HepG2 (cell line): ENCODE measurements at regions not wholly inside any gene's neighbourhood (a gene's known extent, or its start where the extent isn't known, plus 50 kb on each side); places are given as distances from the start of the nearest gene placed in this dataset.

Source experiments
- ATAC-seq: fragments of 200-7000 bp; cut with Tn5 transposase; 3 replicates; pipeline ENCODE4 v1.9.1; 2020; ENCODE audit warnings: mild to moderate bottlenecking, moderate library complexity
- BruUV-seq: library from RNA; stranded (reverse); fragments of 400-500 nt; replicated peaks from 2 replicates; lab custom pipeline; 2021; lab: Mats Ljungman, UMichigan
- CTCF ChIA-PET: fragments of 300-600 bp; formaldehyde crosslinking; extraction: SDS; loops from one replicate; lab custom pipeline; 2021; ENCODE audit warnings: low total read pairs, inconsistent platforms, low intra/inter-chr PET ratio; lab: Yijun Ruan, JAX
- POLR2A ChIA-PET: fragments of 350-600 bp; sonication (Branson Sonifier 250); formaldehyde crosslinking; loops from one replicate; lab custom pipeline; 2020; ENCODE audit warnings: antibody characterized with exemption, inconsistent platforms; lab: Yijun Ruan, JAX
- DNase-seq: peaks from one replicate; pipeline ENCODE4 v3.0.0-alpha.2; 2015; ENCODE audit warnings: low spot score
- FAIRE-seq: peaks from 3 replicates; lab custom pipeline; 2011; peaks lifted over from hg19 to GRCh38; lab: Jason Lieb, UNC
- H2AFZ ChIP-seq: one replicate; pipeline ENCODE4 v1.6.1; 2011; ENCODE audit warnings: low read length, inconsistent platforms
- H3K27ac ChIP-seq: fragments of 300-600 bp; 3 replicates; pipeline ENCODE4 v1.8.0; 2011; ENCODE audit warnings: mixed run types, mild to moderate bottlenecking, mixed read lengths, low read length, inconsistent platforms; ENCODE audit not compliant: insufficient read depth; ENCODE audit errors: extremely low read length
- H3K27me3 ChIP-seq, 2 experiments: fragments of 200-600 bp in 1 of 2; 2 replicates in 1 of 2; 3 replicates in 1 of 2; pipeline versions ENCODE4 v1.6.0 to v1.8.0; 2011; ENCODE audit warnings: low read length in 2 of 2, mild to moderate bottlenecking in 2 of 2, moderate library complexity in 2 of 2, inconsistent platforms in 1 of 2; ENCODE audit not compliant: insufficient read depth in 2 of 2, control insufficient read depth in 1 of 2
- H3K36me3 ChIP-seq, 2 experiments: fragments of 200-600 bp in 1 of 2; replicated peaks in 1 of 2; 2 replicates in 1 of 2; 3 replicates in 1 of 2; pipeline versions ENCODE4 v1.5.1 to v1.8.0; 2011; ENCODE audit warnings: low read length in 2 of 2, inconsistent platforms in 1 of 2; ENCODE audit not compliant: insufficient read depth in 2 of 2, control insufficient read depth in 1 of 2
- H3K4me1 ChIP-seq: 2 replicates; pipeline ENCODE4 v1.5.1; 2012; ENCODE audit warnings: low read length, inconsistent platforms; ENCODE audit not compliant: insufficient read depth
- H3K4me2 ChIP-seq: 2 replicates; pipeline ENCODE4 v1.6.0; 2011; ENCODE audit warnings: low read depth, low read length, inconsistent platforms
- H3K4me3 ChIP-seq, 3 experiments: fragments of 200-600 bp in 1 of 3; sonication (generic), shearing (Covaris generic) in 1 of 3; replicated peaks in 1 of 3; 2 replicates each; pipeline ENCODE4 v1.5.1; 2011 to 2016; ENCODE audit warnings: low read length in 3 of 3, inconsistent platforms in 2 of 3, low read depth in 2 of 3, mild to moderate bottlenecking in 2 of 3, control low read depth in 1 of 3, mixed read lengths in 1 of 3; ENCODE audit not compliant: insufficient read depth in 1 of 3
- H3K79me2 ChIP-seq: one replicate; pipeline ENCODE4 v1.6.1; 2011; ENCODE audit warnings: low read length, inconsistent platforms; ENCODE audit not compliant: insufficient read depth
- H3K9ac ChIP-seq: 2 replicates; pipeline ENCODE4 v1.6.0; 2011; ENCODE audit warnings: mild to moderate bottlenecking, low read depth, low read length, inconsistent platforms; ENCODE audit not compliant: insufficient read depth
- H3K9me3 ChIP-seq: 2 replicates; pipeline ENCODE4 v1.5.1; 2012; ENCODE audit warnings: mild to moderate bottlenecking, low read length
- H4K20me1 ChIP-seq: 2 replicates; pipeline ENCODE4 v1.6.0; 2011; ENCODE audit warnings: inconsistent platforms, mild to moderate bottlenecking, low read length, moderate library complexity; ENCODE audit not compliant: insufficient read depth
- HIVEP1 ChIP-seq: sonication (generic); formaldehyde crosslinking; IDR thresholded peaks from 2 replicates; pipeline ENCODE4 v1.4.0; 2020; ENCODE audit warnings: mild to moderate bottlenecking, missing genetic modification reagents
- HNF4G ChIP-seq, 2 experiments: sonication (generic) in 1 of 2; formaldehyde crosslinking in 1 of 2; IDR thresholded peaks; 2 replicates each; pipeline versions ENCODE4 v1.4.0 to v1.6.1; 2011 to 2020; ENCODE audit warnings: borderline replicate concordance in 2 of 2, low read depth in 2 of 2, mild to moderate bottlenecking in 2 of 2, low read length in 1 of 2, missing genetic modification reagents in 1 of 2, moderate library complexity in 1 of 2
- IRX3 ChIP-seq: sonication (generic); formaldehyde crosslinking; IDR thresholded peaks from 2 replicates; pipeline ENCODE4 v1.8.1; 2023; ENCODE audit warnings: mild to moderate bottlenecking, low read depth, missing genetic modification reagents, borderline replicate concordance
- KLF16 ChIP-seq, 2 experiments: sonication (generic) in 1 of 2; formaldehyde crosslinking in 1 of 2; IDR thresholded peaks; 2 replicates each; pipeline versions ENCODE4 v1.6.1 to v1.8.0; 2016 to 2023; ENCODE audit warnings: missing genetic modification reagents in 2 of 2, missing compliant biosample characterization in 1 of 2
- PITX1 ChIP-seq: sonication (generic); formaldehyde crosslinking; IDR thresholded peaks from 2 replicates; pipeline ENCODE4 v1.5.1; 2020; ENCODE audit warnings: mild to moderate bottlenecking, missing genetic modification reagents
- RBM22 ChIP-seq: fragments of 200-400 bp; formaldehyde crosslinking; optimal IDR thresholded peaks from 2 replicates; pipeline ENCODE3; 2017; ENCODE audit warnings: mild to moderate bottlenecking, low read length, moderate library complexity
- SMARCE1 ChIP-seq: fragments of 450-650 bp; IDR thresholded peaks from 2 replicates; pipeline ENCODE4 v1.6.1; 2017; ENCODE audit warnings: borderline replicate concordance
- SNRNP70 ChIP-seq: fragments of 200-400 bp; formaldehyde crosslinking; IDR thresholded peaks from 2 replicates; pipeline ENCODE4 v1.6.1; 2017; ENCODE audit warnings: mild to moderate bottlenecking, low read depth, low read length, moderate library complexity
- SRSF4 ChIP-seq: fragments of 200-400 bp; formaldehyde crosslinking; IDR thresholded peaks from one replicate; pipeline ENCODE4 v1.6.1; 2018; ENCODE audit warnings: mild to moderate bottlenecking, low read depth, low read length, moderate library complexity; ENCODE audit not compliant: poor library complexity, severe bottlenecking
- TCF7L2 ChIP-seq: IDR thresholded peaks from 2 replicates; pipeline ENCODE4 v1.6.1; 2011; ENCODE audit warnings: mild to moderate bottlenecking, low read depth, low read length, moderate library complexity
- ZBTB21 ChIP-seq: sonication (generic); formaldehyde crosslinking; IDR thresholded peaks from 2 replicates; pipeline ENCODE4 v1.4.0; 2020; ENCODE audit warnings: missing genetic modification reagents
- ZGPAT ChIP-seq: IDR thresholded peaks from 2 replicates; pipeline ENCODE4 v1.6.1; 2016; ENCODE audit warnings: mild to moderate bottlenecking
- ZNF326 ChIP-seq: sonication (generic); formaldehyde crosslinking; IDR thresholded peaks from 2 replicates; pipeline ENCODE4 v1.4.0; 2020; ENCODE audit warnings: missing genetic modification reagents, borderline replicate concordance
- ZNF629 ChIP-seq: sonication (generic); formaldehyde crosslinking; conservative IDR thresholded peaks from 2 replicates; pipeline ENCODE4 v1.5.0; 2020; ENCODE audit warnings: missing genetic modification reagents
- WGBS: methylation state at CpG from one replicate; pipeline ENCODE4 v1.1.6; 2017; ENCODE audit warnings: low lambda C conversion rate; 5-methylcytosine and 5-hydroxymethylcytosine counted together
- in situ Hi-C: cut with HindIII; loops from 2 replicates; pipeline ENCODE4 v1.10.0; 2017; ENCODE audit warnings: low pct_unique_long_range_greater_than_20kb; ENCODE audit not compliant: extremely low pct_ligation_motif_present
- intact Hi-C: fragments of 100-400 bp; cut with micrococcal nuclease; formaldehyde crosslinking; loops from one replicate; pipeline ENCODE4 v1.10.0; 2022; ENCODE audit not compliant: unreplicated experiment
- TF ChIP-seq, protein P1 (sequence below): sonication (generic); formaldehyde crosslinking; IDR thresholded peaks from 2 replicates; pipeline ENCODE4 v1.4.0; 2020; ENCODE audit warnings: missing genetic modification reagents, low read depth, mild to moderate bottlenecking, borderline replicate concordance
- TF ChIP-seq, protein P2 (sequence below): sonication (generic); formaldehyde crosslinking; IDR thresholded peaks from 2 replicates; pipeline ENCODE4 v1.4.0; 2020; ENCODE audit warnings: missing genetic modification reagents
- TF ChIP-seq, protein P3 (sequence below): sonication (generic); formaldehyde crosslinking; IDR thresholded peaks from 2 replicates; pipeline ENCODE4 v1.8.0; 2022; ENCODE audit warnings: mild to moderate bottlenecking, missing genetic modification reagents
- TF ChIP-seq, protein P4 (sequence below): IDR thresholded peaks from 2 replicates; pipeline ENCODE4 v1.6.1; 2016; ENCODE audit warnings: mild to moderate bottlenecking, missing biosample characterization, missing genetic modification reagents

DNA sequence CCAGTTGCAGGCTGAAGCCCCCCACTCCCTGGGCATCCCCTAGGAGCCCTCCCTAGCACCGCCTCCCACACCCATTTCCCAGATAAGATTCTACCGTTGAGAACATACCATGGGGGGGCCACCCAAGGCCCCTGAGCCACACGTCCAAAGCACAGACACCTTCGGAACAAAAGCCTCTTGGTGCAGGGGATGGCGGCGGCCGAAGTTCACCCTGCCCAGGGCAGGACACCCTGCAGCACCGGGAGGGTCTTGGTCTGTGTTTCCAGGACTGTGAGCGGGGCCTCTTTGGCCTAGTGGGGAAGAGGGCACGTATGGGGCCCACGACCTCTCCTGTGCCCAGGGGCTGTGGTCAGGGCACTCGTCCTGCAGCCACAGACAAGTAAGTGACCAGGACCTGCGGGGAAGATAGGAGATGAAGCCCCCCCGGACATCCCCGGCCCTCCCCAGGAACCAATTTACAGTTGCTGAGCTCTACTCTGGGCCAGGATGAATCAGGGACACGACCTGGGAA, 154.3 kb upstream of the C14orf180 start:
- H3K4me2 ChIP-seq, result no peak overlapping the region
- no peak for ATAC-seq
- CTCF ChIA-PET, result no interaction called here
- H2AFZ ChIP-seq, result no peak overlapping the region
- H3K36me3 ChIP-seq, result no peaks in the 10 kb centered on the region
- no TSS peak for BruUV-seq
- WGBS, result 10% methylated on average over 5 of the region's 16 CpGs
- H3K27ac ChIP-seq, result no peak overlapping the region
- no peaks in the 10 kb centered on the region for H3K9me3 ChIP-seq
- in situ Hi-C loops, result no loop called here
- FAIRE-seq, result no peak
- POLR2A ChIA-PET, result no interaction called here
- H3K4me3 ChIP-seq, result no peak overlapping the region
- H4K20me1 ChIP-seq, result no peaks in the 10 kb centered on the region
- no peak overlapping the region for H3K9ac ChIP-seq
- no peaks in the 10 kb centered on the region for H3K4me1 ChIP-seq
- no peak for DNase-seq
- peaks cover 19 to 47% of the 10 kb centered on the region in 2 experiments; a peak in 4 of 5 replicates for H3K27me3 ChIP-seq
- intact Hi-C loops, result no loop called here
- no peaks in the 10 kb centered on the region for H3K79me2 ChIP-seq
- TF ChIP-seq, protein P1, sequence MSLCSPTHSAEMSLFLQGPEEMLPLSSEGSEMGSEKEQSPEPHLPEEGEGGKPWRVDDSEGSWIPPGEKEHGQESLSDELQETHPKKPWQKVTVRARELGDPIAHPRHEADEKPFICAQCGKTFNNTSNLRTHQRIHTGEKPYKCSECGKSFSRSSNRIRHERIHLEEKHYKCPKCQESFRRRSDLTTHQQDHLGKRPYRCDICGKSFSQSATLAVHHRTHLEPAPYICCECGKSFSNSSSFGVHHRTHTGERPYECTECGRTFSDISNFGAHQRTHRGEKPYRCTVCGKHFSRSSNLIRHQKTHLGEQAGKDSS (CRISPR knock-in tag), result no peak
- no peak for TF ChIP-seq SNRNP70
- no peak for TF ChIP-seq TCF7L2
- TF ChIP-seq SMARCE1, result no peak
- TF ChIP-seq HIVEP1 (CRISPR knock-in tag), result no peak
- TF ChIP-seq, protein P2, sequence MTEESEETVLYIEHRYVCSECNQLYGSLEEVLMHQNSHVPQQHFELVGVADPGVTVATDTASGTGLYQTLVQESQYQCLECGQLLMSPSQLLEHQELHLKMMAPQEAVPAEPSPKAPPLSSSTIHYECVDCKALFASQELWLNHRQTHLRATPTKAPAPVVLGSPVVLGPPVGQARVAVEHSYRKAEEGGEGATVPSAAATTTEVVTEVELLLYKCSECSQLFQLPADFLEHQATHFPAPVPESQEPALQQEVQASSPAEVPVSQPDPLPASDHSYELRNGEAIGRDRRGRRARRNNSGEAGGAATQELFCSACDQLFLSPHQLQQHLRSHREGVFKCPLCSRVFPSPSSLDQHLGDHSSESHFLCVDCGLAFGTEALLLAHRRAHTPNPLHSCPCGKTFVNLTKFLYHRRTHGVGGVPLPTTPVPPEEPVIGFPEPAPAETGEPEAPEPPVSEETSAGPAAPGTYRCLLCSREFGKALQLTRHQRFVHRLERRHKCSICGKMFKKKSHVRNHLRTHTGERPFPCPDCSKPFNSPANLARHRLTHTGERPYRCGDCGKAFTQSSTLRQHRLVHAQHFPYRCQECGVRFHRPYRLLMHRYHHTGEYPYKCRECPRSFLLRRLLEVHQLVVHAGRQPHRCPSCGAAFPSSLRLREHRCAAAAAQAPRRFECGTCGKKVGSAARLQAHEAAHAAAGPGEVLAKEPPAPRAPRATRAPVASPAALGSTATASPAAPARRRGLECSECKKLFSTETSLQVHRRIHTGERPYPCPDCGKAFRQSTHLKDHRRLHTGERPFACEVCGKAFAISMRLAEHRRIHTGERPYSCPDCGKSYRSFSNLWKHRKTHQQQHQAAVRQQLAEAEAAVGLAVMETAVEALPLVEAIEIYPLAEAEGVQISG, result no peak
- TF ChIP-seq ZBTB21 (CRISPR knock-in tag), result no peak
- no peak for TF ChIP-seq ZNF629 (CRISPR knock-in tag)
- no peak for TF ChIP-seq ZGPAT
- no peak for TF ChIP-seq RBM22
- no peak for TF ChIP-seq PITX1 (CRISPR knock-in tag)
- no peak for TF ChIP-seq KLF16 (CRISPR knock-in tag; IDR thresholded peaks at IDR 0.05)
- no peak for TF ChIP-seq IRX3 (CRISPR knock-in tag)
- no peak for TF ChIP-seq ZNF326 (CRISPR knock-in tag)
- TF ChIP-seq, protein P3, sequence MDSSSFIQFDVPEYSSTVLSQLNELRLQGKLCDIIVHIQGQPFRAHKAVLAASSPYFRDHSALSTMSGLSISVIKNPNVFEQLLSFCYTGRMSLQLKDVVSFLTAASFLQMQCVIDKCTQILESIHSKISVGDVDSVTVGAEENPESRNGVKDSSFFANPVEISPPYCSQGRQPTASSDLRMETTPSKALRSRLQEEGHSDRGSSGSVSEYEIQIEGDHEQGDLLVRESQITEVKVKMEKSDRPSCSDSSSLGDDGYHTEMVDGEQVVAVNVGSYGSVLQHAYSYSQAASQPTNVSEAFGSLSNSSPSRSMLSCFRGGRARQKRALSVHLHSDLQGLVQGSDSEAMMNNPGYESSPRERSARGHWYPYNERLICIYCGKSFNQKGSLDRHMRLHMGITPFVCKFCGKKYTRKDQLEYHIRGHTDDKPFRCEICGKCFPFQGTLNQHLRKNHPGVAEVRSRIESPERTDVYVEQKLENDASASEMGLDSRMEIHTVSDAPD (CRISPR knock-in tag), result no peak
- TF ChIP-seq HNF4G (IDR thresholded peaks at IDR 0.05; ENCODE audit: borderline replicate concordance, low read depth, low read length), result no peak
- no peak for TF ChIP-seq HNF4G (CRISPR knock-in tag; IDR thresholded peaks at IDR 0.05; ENCODE audit: borderline replicate concordance, low read depth)
- TF ChIP-seq SRSF4, result no peak
- TF ChIP-seq, protein P4, sequence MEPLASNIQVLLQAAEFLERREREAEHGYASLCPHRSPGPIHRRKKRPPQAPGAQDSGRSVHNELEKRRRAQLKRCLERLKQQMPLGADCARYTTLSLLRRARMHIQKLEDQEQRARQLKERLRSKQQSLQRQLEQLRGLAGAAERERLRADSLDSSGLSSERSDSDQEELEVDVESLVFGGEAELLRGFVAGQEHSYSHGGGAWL (CRISPR knock-in tag), result no peak
